Gastrocnemius medialis (tissue), 4 donors: ENCODE measurements at regions not wholly inside any gene's neighbourhood (a gene's known extent, or its start where the extent isn't known, plus 50 kb on each side); places are given as distances from the start of the nearest gene placed in this dataset.

Experiments
- POLR2A ChIP-seq, 2 donors: fragments of 450-650 bp; IDR thresholded peaks; one replicate each; pipeline ENCODE4 v1.6.1; 2017; ENCODE audit warnings: antibody characterized with exemption in 2 of 2, mild to moderate bottlenecking in 2 of 2, moderate library complexity in 2 of 2
- TF ChIP-seq, protein P1 (sequence below), 5 experiments: fragments of 450-650 bp in 3 of 5; fragments of 200-600 bp in 2 of 5; sonication (generic) in 2 of 5; IDR thresholded peaks in 4 of 5; conservative IDR thresholded peaks in 1 of 5; 1 replicate in 4 of 5; 2 replicates in 1 of 5; pipeline ENCODE4 v1.5.1; 2016 to 2019; ENCODE audit warnings: antibody characterized with exemption in 5 of 5, mild to moderate bottlenecking in 3 of 5, moderate library complexity in 3 of 5

DNA sequence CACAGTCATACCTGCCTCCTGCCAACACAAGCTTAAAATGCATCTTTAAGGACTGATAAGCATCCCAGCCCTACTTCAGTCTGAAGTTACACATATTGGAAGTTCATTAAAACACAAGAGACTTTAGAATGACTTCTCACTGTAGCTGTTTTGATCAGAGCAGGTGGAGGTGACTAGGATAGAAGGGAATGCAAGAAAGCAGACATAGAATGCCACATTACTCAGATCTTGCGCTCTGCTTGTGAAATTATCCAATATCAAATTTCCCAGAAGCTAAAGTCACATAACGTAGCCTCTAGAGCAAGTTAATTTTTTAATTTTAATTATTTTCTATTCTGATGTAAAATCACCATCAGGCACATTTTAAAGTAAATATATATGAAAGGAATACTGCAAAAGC, 306.5 kb downstream of the PLOD2 start:
- TF ChIP-seq POLR2A (IDR thresholded peaks at IDR 0.05): no peak
- TF ChIP-seq, protein P1, sequence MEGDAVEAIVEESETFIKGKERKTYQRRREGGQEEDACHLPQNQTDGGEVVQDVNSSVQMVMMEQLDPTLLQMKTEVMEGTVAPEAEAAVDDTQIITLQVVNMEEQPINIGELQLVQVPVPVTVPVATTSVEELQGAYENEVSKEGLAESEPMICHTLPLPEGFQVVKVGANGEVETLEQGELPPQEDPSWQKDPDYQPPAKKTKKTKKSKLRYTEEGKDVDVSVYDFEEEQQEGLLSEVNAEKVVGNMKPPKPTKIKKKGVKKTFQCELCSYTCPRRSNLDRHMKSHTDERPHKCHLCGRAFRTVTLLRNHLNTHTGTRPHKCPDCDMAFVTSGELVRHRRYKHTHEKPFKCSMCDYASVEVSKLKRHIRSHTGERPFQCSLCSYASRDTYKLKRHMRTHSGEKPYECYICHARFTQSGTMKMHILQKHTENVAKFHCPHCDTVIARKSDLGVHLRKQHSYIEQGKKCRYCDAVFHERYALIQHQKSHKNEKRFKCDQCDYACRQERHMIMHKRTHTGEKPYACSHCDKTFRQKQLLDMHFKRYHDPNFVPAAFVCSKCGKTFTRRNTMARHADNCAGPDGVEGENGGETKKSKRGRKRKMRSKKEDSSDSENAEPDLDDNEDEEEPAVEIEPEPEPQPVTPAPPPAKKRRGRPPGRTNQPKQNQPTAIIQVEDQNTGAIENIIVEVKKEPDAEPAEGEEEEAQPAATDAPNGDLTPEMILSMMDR (IDR thresholded peaks at IDR 0.05 in 4 of 5, conservative IDR thresholded peaks at IDR 0.05 in 1 of 5): no peak
